ENCODE measurements at regions not wholly inside any gene's neighbourhood (a gene's known extent, or its start where the extent isn't known, plus 50 kb on each side); places are given as distances from the start of the nearest gene placed in this dataset.
"Not testable (repeated sequence)": the region's sequence is repeated elsewhere in the genome, so short reads cannot be mapped to it uniquely, and the experiment has no call there.

DNA sequence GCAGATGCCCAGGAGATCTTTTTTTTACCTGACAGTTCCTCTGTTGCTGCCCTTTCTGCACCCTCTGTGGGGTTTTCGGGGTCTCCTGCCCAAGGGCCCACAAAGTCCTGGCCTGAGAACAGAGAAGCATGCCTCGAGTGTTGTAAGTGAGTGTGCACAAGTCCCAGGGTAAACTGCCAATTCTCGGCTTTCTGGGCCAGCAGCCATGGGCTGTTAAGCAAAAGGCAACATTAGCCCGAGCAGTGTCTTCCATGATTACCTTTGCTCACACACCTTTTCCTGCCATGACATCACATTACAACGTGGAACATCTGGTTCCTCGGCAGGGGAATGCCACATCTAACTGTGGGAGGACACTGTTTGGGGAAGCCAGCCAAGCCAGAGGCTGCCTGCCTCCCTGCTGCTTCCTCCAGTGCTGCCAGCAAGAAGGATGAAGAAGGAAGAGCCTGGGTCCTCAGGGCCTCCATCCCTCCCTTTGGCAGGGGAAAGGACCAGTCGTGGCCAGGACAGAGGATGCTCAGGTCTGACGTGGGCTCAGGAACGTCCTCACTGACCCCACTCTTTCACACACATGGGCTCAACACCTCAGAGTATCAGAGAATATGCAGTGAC lies 485.9 kb downstream of the OMA1 start:
- DNase-seq (ENCODE audit: low spot score) = no peak

DNA sequence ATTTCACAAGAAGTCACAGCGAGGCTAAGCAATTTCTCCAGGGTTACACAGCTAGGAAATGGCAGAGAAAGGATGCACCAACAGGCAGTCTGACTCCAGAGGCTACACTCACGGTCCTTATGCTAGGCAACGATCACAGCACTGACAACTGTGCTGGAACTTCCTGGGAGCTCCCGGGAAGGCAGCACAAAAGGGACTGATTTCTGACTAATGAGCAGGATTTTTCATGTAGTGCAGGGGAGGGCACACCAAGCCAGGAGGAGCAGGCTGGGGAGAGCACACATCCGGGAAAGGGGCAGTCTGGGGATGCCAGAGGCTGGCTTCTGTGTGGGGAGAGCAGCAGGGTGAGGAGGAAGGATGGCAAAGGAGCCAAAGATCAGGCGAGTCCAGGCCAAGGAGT lies 486.7 kb downstream of the OMA1 start:
- no peak for DNase-seq (ENCODE audit: low spot score)

DNA sequence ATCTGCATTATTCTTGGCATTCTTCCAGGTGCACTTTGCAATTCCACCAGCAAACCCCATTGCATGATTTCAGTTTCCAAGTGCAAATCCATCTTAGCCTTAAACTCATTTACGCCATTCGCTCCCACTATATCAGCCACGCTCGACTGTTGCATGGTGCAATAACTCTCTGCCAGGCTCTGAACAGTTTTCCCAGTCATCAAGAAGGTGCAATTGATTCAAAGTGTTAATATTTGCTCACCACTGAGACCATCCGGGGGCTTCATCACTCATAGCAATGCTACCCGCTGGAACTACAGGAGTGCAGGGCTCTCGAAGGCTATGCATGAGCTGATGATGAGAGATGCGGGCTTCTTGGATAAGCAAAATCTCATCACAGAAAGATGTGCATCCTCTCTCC lies 488.2 kb downstream of the OMA1 start:
- DNase-seq (ENCODE audit: low spot score) = no peak

DNA sequence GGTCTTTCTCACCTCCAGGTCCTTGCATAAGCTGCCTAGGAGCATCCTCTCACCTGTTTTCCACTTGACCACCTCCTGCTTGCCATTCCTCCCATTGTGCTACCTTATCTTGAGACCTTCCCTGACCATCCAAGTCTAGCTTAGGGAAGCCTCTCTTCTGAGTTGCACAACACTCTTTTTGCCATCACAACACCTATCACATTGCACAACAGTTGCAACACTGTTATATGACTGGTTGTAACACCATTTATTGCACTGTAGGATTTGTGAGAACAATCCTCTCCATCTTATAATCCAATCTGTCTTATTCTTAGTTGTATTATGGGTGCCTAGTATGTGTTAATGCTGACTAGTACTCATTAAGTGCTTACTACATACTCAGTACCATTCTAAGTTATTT lies 488.7 kb downstream of the OMA1 start:
- DNase-seq (ENCODE audit: low spot score) = no peak

DNA sequence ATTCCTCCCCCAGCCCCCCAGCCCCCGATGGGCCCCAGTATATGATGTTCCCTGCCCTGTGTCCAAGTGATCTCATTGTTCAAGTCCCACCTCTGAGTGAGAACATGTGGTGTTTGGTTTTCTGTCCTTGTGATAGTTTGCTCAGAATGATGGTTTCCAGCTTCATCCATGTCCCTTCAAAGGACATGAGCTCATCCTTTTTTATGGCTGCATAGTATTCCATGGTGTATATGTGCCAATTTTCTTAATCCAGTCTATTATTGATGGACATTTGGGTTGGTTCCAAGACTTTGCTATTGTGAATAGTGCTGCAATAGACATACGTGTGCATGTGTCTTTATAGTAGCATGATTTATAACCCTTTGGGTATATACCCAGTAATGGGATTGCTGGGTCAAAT lies 495.3 kb downstream of the OMA1 start:
- DNase-seq (ENCODE audit: low spot score) = not testable (repeated sequence)

DNA sequence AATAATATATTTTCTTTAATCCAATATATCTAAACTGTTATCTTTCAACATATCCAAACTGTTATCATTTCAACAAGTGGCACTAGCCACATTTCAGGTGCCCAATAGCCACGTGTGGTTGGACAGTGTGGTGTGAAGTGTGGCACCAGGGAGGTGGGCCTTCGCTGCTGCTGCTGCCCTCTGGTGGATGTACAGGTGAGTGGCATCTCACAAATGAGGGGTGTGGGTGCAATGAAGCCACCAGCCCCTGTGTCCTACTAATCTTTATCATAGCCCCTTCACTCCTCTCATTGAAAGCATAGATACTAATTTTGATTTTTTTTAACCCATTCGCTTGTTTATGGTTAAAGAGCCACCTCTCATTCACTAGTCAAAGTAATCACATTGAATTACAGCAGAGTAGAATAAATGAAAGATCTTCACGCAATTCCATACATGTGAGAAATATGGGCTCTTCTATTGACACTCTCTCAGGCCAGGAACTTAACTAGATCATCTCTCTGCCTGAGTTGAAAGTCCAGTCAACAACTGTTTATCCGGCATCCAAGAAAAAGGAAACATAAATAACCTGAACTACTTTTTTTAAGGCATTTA lies 499.2 kb downstream of the OMA1 start:
- DNase-seq (ENCODE audit: low spot score) = peak; percentile 69

DNA sequence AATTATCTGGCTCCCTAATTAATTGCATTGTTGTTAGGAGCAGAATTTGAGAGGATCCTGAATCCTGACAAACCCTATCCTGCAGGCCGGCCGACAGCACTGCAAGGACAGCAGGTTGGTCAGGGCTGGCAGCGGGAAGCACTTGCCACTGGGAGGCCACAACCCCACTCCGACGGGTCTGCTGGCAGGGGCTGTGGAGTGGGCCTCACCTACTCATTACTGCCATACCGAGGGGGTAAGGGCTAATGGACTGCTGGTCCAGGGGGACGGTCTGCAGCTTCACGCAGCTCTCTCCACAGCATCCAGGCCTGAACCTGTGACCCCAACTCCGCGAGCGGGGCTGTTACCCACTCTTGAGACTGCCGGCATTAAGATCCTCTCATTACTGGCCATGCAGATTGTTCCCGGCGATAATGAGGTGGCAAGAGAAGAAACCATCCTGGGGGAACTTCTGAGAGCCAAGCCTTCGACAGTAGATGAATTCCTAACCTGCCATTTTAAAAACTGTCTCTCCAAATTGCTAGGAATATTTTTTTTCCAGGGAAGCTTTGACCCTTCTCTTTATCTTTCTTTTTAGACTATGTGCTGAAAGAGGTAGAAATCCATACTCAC lies 501.3 kb downstream of the OMA1 start:
- DNase-seq (ENCODE audit: low spot score) = no peak

DNA sequence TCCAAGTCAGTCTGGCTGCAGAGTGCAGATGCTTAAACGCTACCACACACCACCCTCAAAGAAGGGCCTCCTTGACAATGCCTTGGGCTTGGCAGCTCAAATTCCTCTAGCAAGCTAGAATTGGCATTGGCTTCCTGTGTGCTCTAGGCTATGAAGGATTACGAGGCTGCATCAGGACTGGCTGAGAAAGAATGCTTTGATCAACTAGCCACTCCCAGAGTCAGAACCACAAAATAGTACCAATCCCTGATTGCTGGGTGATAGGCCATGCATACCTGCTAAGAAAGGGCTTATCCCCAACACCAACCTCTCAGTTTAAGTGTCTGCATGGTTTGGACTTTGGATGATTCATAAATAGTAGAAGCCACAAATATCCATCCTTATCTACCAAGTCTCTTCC lies 504.9 kb downstream of the OMA1 start:
- no peak for DNase-seq (ENCODE audit: low spot score)

DNA sequence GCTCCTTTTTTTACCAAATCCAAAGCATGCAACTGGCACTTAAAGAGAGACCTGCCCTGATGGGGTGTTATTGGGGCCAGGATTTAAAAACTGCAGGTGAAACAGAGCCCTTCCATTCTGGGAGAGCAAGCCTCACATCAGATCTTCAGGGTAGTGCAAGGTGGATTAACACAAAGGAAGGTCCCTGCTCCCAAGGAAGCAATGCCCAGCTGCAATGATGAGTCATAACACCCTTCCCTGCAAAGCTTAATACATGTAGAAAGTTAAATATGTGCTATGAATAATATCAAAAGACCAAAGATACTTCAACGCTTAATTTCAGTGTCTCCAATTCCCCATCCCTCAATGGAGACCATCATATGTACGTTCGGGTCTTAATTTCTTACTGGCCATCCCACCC lies 508.0 kb downstream of the OMA1 start:
- no peak for DNase-seq (ENCODE audit: low spot score)

DNA sequence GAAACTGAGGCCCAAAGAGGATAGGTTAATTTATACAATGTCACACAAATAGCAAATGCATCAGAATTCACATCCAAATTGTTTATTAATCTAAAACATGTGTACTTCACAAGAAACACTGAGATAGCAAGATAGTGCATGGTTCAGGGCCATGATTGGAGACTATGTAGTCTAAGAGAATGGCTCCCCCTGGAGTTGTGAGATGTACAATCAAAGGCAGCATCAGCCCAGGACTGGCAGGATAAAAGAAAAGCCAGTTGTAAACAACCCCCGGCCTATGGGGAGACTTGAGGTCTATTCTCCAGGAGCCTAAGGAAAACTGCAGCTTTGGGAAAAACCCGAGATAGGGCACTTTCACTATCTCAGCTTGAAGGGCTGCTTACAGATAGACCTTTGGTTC lies 511.0 kb downstream of the OMA1 start:
- DNase-seq (ENCODE audit: low spot score) = no peak

DNA sequence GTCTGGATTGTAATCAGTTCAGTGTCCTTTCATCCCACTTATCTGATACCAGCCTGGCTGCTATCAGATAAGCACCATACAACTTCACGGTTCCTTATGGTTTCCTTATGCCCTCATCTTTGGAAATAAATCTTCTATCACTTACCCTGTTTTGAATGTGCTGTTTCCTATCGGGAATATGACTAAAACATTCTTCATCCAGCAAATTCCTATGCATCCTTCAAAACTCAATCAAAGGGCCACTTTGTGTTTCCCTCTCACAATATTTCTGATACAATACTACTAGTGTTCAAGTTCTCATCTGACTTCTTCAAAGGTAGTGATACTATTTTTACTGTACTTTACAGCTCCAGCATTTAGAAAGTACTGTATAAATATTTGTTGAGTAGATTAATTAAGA lies 513.2 kb downstream of the OMA1 start:
- no peak for DNase-seq (ENCODE audit: low spot score)

DNA sequence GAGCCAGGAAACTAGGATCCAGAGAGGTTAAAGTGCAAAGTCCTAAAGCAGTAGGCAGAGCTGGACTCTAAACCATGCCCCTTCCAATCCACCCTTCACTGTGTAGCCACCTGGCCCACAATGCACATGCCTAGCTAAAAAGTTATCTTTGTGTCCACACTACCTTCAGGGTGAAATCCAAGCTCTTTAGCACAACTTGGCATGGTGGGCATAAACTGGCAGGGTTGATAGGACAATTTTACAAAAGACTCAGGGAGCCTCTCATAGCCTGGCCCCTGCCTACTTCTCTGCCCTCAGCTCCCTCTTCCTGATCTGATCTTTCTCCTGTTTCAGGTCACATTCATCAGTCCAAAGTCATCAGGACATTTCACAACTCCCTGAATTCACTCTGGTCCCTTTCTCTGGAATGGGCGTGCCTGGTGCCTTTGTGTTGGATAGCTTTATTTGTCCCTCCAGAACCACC lies 513.9 kb downstream of the OMA1 start:
- no peak for DNase-seq (ENCODE audit: low spot score)

DNA sequence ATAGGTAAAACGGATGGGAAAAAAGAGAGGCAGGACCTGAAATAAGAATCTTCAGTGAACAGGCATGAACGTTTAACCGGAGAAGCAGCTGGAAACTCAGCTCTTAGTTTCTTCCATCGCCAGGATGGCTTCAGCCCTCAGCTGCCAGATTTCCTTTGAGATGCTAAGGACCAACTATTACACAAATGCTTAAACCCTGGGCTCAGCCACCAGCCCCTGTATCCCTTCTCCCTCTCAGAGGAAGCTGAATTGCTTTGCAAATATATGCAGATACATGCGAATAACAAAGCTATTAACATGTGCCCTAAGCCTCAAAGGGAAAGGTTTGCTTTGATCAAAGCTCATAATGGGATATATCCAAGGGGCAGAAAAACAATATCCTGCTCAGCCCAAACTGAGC lies 515.1 kb downstream of the OMA1 start:
- DNase-seq (ENCODE audit: low spot score) = no peak

DNA sequence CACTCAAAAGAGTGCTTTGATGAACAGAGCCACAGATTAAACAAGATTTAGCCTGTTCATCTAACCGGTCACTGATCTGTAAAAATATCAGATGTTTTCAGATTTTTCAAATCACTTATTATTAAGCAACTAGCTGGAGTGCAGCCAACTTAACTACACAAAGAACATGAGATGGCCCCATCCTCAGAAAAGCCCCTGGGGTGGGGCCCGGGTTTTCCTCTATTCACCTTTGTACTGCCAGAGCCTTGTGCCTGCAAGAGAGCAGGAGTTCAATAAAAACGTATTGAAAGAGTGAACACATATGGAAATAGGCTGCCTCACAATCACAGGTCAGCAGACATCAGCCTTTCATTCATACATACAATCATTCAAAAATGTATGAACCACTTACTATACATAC lies 516.1 kb downstream of the OMA1 start:
- DNase-seq (ENCODE audit: low spot score) = no peak

DNA sequence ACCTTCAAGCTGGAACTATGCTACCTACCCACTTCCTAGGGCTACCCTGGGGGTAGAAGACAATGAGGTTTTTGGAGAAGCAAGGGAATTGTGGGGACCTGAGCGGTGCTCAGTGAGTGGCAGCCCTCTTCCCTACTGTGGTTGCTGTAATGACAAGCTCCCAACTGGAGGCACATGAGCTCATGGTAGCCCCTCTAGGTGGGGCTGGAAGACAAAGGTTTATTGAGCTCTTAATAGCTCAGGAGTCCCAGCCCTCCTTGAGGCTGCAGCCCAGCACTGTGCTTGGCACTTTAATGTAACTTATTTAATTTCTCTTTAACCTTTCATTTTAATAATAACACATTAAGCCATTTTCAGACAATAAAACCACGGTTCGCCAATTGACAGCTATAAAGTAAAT lies 528.9 kb downstream of the OMA1 start:
- no peak for DNase-seq (ENCODE audit: low spot score)

DNA sequence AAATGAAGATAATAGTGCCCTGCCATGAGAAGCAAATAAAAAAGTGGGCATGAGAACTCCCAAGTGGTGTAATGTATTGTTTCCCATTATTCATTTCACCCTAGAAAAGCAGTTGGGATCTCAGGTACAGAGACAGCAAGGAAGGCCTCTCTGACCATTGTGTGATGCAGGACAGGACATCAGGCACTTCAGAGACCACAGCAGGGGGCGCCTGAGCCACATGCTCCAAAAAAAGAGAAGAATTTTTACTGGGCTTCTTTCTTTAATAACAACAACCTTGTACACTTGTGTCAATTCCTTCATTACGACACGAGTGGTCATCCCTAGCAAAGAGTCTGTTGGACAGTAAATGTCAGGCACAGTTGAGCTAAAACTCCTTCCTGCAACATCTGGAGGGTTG lies 533.3 kb downstream of the OMA1 start:
- no peak for DNase-seq (ENCODE audit: low spot score)

DNA sequence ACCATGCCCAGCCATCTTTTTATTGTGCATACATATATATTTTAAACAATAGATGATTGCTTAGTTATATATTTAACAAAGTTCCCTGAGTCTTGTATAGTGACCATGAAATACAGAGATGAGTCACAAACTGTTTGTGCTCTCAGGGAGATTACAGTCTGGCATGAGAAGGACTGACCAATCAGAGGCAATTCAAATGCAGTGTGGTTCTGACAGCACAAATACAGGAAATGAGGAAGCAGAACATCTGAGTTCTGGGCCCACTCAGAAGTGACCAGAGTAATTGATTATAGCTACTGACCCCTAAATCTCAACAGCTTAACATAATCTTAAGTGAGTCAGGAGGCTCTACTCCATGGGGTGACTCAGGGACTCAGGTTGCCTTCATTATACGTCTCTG lies 534.5 kb downstream of the OMA1 start:
- no peak for DNase-seq (ENCODE audit: low spot score)

DNA sequence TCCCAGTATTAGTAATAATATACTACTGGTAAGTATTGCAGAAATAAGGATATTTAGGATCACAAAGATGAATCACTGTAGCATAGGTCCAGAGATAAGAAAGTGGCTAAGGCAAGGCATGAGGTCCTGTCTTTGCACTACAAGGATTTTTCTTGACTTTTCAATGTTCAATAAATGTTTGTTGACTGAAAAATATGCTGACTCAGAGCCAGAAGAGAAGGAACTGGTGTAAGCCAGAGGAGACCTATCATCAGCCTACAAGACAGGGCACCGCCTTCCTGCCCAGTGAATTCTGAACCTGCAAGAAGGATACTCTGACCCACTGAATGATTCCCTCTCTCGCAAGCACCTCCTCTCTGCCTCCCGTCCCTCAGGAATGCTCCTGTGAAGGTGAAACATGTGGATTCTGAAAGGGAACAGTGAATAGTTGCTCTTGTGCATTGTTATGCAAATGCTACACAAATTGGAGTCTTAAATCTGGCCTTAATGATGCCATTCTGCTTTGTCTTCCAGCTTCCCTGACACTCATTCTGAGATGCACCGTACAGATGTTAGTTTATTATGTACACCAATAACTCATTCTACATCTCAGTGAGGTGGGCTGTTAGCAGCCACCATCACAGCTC lies 540.0 kb downstream of the OMA1 start:
- no peak for DNase-seq (ENCODE audit: low spot score)

DNA sequence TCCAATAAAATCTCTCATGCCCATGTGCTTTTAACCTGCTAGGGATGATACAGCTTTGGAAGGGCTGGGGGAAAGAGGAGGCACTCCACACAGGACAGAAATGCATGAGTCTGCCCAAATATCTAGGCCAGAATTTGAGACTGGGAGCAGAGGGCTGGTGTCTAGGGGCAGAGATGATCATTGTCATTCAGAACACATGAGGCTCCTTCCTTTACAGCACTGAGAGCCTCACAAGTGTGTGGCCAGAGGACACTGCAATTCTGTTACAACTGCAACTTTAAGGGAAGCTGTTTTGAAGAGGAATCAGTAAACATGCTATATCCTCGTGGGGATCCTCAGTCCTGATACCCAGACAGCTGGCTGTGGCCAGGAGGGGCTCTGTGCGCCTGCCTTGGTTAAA lies 541.3 kb downstream of the OMA1 start:
- no peak for DNase-seq (ENCODE audit: low spot score)

DNA sequence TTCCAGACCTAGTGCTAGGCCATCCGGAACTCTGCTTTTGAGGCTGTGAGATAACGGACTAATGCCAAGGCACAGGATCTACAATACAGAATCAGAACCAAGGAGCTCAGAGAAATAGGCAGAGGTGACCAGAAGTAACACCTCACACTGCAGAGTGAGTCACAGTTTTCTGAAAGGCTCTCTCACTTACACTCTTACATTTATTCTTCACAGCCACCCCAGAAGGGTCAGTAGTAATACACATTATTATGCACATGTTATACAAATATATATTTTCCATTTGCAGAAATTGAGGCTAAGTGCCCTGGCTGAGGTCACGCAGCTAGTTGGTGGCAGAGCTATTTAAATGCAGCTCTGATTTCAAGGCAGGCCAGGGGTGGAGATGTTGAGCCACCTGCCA lies 542.5 kb downstream of the OMA1 start:
- DNase-seq (ENCODE audit: low spot score) = no peak

DNA sequence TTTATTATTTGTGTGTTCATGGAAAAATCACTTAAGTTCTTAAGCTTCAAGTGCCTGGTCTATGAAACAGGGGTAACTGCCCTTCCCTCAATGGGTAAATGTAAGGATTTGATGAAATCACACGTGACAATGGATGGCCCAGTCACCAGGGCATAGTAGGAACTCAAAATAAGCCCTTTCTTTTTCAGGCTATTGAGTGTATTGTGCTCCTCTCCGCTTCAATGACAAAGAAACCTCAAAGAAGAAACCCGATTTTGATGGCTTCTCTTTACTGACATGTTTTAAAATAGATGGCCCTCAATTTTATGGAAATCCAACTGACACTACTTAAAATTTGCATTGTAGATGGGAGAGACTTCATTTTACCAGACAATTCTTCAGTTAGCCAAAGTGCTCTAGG lies 543.5 kb downstream of the OMA1 start:
- DNase-seq (ENCODE audit: low spot score) = no peak

DNA sequence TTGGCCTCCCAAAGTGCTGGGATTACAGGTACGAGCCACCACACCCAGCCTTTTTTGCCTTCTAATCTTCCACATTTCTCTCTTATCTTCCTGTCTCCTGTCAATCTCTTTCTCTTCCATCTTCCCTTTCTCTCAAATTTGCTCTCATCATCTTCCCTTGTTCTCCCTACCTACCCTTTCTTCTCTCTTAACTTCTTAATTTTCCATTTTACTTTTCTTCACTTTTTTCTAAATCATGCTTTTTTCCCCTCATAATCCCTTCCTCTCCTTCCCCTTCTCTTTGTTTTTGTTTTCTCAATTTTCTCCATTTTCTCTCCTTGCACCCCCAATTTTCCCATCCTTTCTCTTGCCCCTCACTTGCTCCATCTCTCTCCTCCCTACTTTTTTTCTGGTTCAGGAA lies 545.7 kb downstream of the OMA1 start:
- no peak for DNase-seq (ENCODE audit: low spot score)

DNA sequence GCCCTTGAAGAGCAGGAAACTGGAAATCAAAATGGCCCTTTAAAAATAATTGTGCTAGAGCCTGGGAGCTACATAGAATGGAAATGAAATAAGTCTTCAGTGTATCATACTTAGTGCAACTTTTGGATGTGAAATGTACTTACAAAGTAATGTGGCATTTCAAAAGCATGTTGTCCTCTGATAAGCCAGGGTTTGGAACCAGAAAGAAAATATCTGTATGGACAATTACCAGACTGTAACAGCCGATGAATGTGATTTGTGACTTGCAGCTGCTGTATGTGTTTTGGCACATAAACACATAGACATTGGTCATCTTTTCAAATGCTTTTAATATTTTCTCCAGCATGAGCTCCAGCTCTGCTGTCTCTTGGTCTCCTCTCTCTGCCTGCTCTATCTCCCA lies 546.4 kb downstream of the OMA1 start:
- no peak for DNase-seq (ENCODE audit: low spot score)

DNA sequence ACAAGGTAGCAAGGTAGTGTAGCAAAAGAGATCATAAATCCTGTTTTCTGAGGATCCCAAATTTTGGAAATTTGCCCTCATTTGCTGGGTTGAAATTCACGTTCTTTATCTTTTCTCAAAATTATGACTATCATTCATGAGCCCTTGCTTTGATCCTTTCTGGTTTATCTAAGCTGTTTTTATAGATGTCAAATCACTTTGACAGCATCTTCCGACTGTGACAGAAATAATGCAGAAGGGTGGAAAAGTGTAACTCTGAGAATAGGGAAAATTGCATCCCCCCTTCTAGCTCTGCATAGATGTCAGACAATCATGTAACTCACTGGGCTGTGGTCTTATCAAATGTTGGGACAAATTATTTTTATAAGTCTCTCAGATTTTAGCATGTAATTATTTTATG lies 550.1 kb downstream of the OMA1 start:
- no peak for DNase-seq (ENCODE audit: low spot score)
